ENCODE measurements at regions not wholly inside any gene's neighbourhood (a gene's known extent, or its start where the extent isn't known, plus 50 kb on each side); places are given as distances from the start of the nearest gene placed in this dataset.

DNA sequence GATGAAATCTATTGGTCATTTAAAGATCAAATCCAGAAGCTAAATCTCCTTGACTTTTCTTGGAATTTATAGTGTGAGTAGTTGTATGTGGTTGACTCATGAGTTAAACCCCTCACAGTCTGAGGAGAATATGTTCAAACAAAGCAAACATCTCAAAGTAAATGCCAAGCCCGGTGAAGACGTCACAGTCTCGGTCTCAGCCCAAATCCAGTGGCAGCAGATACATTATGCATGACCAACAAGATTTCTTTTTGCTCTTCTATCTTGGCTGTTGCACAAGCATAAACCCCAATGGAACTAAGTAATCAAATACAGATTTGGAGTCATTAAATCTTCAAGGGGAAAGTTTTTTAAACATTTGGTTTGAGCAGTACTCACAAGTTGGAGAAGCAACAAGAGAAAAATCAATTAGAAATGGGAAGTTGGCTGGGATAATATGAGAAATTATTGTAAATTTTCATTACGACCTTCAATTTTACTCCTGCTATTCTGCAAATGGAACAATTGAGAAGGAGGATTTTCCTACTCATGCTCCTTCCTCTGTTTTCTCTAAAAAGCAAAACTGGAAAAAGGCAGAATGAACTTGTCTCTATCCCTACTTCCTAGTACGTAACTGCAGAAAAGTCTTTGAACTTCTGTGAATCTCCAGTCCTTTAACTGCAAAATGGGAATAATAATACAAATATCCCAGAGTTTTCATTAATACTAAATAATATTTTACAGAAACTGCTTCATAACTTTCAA lies 575.8 kb downstream of the NUF2 start:
- TF ChIP-seq, protein P1, sequence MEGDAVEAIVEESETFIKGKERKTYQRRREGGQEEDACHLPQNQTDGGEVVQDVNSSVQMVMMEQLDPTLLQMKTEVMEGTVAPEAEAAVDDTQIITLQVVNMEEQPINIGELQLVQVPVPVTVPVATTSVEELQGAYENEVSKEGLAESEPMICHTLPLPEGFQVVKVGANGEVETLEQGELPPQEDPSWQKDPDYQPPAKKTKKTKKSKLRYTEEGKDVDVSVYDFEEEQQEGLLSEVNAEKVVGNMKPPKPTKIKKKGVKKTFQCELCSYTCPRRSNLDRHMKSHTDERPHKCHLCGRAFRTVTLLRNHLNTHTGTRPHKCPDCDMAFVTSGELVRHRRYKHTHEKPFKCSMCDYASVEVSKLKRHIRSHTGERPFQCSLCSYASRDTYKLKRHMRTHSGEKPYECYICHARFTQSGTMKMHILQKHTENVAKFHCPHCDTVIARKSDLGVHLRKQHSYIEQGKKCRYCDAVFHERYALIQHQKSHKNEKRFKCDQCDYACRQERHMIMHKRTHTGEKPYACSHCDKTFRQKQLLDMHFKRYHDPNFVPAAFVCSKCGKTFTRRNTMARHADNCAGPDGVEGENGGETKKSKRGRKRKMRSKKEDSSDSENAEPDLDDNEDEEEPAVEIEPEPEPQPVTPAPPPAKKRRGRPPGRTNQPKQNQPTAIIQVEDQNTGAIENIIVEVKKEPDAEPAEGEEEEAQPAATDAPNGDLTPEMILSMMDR (IDR thresholded peaks at IDR 0.05) = no peak
- TF ChIP-seq, protein P2, sequence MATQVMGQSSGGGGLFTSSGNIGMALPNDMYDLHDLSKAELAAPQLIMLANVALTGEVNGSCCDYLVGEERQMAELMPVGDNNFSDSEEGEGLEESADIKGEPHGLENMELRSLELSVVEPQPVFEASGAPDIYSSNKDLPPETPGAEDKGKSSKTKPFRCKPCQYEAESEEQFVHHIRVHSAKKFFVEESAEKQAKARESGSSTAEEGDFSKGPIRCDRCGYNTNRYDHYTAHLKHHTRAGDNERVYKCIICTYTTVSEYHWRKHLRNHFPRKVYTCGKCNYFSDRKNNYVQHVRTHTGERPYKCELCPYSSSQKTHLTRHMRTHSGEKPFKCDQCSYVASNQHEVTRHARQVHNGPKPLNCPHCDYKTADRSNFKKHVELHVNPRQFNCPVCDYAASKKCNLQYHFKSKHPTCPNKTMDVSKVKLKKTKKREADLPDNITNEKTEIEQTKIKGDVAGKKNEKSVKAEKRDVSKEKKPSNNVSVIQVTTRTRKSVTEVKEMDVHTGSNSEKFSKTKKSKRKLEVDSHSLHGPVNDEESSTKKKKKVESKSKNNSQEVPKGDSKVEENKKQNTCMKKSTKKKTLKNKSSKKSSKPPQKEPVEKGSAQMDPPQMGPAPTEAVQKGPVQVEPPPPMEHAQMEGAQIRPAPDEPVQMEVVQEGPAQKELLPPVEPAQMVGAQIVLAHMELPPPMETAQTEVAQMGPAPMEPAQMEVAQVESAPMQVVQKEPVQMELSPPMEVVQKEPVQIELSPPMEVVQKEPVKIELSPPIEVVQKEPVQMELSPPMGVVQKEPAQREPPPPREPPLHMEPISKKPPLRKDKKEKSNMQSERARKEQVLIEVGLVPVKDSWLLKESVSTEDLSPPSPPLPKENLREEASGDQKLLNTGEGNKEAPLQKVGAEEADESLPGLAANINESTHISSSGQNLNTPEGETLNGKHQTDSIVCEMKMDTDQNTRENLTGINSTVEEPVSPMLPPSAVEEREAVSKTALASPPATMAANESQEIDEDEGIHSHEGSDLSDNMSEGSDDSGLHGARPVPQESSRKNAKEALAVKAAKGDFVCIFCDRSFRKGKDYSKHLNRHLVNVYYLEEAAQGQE (IDR thresholded peaks at IDR 0.05; ENCODE audit: insufficient read depth in 1 of 2, low read depth in 2 of 2, low read length in 1 of 2) = no peak
- TF ChIP-seq POLR2AphosphoS5 (IDR thresholded peaks at IDR 0.05; ENCODE audit: low read depth, low read length) = no peak
- no peak for TF ChIP-seq TCF7L2 (IDR thresholded peaks at IDR 0.05; ENCODE audit: low read depth, low read length)
